ENCODE measurements at regions not wholly inside any gene's neighbourhood (a gene's known extent, or its start where the extent isn't known, plus 50 kb on each side); places are given as distances from the start of the nearest gene placed in this dataset.

DNA sequence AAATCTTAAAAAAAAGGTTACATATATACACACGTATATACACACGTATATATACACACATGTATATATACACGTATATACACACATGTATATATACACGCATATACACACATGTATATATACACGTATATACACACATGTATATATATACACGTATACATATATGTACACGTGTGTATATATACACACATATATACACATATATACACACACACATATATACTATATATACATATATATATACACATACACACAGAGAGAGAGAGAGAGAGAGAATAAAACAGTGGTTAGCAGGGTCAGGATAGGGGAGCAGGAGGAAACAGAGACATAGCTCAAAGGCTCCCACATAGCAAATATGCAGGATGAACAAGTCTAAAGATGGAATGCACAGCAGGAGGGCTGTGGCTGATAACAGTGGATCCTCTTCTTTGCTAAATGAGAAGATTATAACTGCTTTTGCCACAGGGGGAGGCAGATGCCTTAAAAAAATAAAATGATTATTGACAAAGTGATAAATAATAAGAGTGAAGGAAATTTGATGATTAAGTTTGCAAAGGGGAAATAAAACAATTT lies 714.5 kb downstream of the UQCRFS1 start:
- Mint-ChIP-seq H3K4me1 (peaks cover 72 to 79% of the 10 kb centered on the region in 2 donors), H3K27ac (peak overlapping the region; percentile 97 to 98 (median 98)), H3K27me3 (ENCODE audit: low read depth in 3 of 3) (peaks cover 5 to 12% (median 6%) of the 10 kb centered on the region in 3 donors), H3K36me3 (peaks cover 0 to 4% (median 4%) of the 10 kb centered on the region in 3 donors), H3K9me3 (no peaks in the 10 kb centered on the region), H3K4me3 (peak overlapping the region; percentile 24 to 98 (median 94))
- no peak for DNase-seq

DNA sequence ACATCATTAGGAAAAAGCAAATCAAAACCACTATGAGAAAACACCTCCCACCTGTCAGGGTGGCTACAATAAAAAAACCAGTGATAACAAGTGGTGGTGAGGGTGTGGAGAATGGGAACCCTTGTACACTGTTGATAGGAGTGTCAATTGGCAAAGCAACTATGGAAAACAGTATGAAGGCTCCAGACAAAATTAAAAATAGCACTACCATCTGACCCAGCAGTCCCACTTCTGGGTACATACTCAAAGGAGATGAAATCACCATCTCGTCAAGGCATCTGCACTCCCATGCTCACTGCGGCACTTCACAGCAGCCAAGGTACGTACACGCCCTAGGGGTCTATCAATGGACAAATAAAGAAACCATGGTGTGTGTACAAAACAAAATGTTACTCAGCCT lies 715.1 kb downstream of the UQCRFS1 start:
- H3K27ac Mint-ChIP-seq, result peak overlapping the region; percentile 76 to 97 (median 84)
- no peak for DNase-seq
- peaks cover 0 to 4% (median 4%) of the 10 kb centered on the region in 3 donors for H3K36me3 Mint-ChIP-seq
- H3K9me3 Mint-ChIP-seq, result no peaks in the 10 kb centered on the region
- peak overlapping the region in 3 of 5 donors; percentile 31 to 56 (median 48) for H3K4me3 Mint-ChIP-seq
- H3K4me1 Mint-ChIP-seq, result peaks cover 66 to 73% of the 10 kb centered on the region in 2 donors
- peaks cover 5 to 12% (median 6%) of the 10 kb centered on the region in 3 donors for H3K27me3 Mint-ChIP-seq (ENCODE audit: low read depth in 3 of 3)

- H3K9me3 Mint-ChIP-seq, result no peaks in the 10 kb centered on the region
These were observed 715.8 kb downstream of the UQCRFS1 start for GRCh38 chr19:28497137-28497536.

GRCh38 chr19:28495046-28495445 lies 717.9 kb downstream of the UQCRFS1 start:
- no peak for DNase-seq
- Mint-ChIP-seq H3K4me1 (peaks cover 39 to 50% of the 10 kb centered on the region in 2 donors), H3K27ac (no peak overlapping the region), H3K4me3 (no peak overlapping the region), H3K27me3 (ENCODE audit: low read depth in 3 of 3) (peaks cover 0 to 5% (median 0%) of the 10 kb centered on the region in 3 donors), H3K9me3 (no peaks in the 10 kb centered on the region), H3K36me3 (peaks cover 0 to 8% (median 4%) of the 10 kb centered on the region in 3 donors)

More at GRCh38 chr19:28497137-28497536, 715.8 kb downstream of the UQCRFS1 start:
- peaks cover 58 to 70% of the 10 kb centered on the region in 2 donors for H3K4me1 Mint-ChIP-seq
- peak overlapping the region; percentile 75 to 97 (median 88) for H3K27ac Mint-ChIP-seq
- H3K36me3 Mint-ChIP-seq, result peaks cover 0 to 8% (median 4%) of the 10 kb centered on the region in 3 donors
- no peak for DNase-seq
- H3K4me3 Mint-ChIP-seq, result peak overlapping the region; percentile 20 to 56 (median 42)
- H3K27me3 Mint-ChIP-seq (ENCODE audit: low read depth in 3 of 3), result peaks cover 2 to 12% (median 6%) of the 10 kb centered on the region in 3 donors

DNA sequence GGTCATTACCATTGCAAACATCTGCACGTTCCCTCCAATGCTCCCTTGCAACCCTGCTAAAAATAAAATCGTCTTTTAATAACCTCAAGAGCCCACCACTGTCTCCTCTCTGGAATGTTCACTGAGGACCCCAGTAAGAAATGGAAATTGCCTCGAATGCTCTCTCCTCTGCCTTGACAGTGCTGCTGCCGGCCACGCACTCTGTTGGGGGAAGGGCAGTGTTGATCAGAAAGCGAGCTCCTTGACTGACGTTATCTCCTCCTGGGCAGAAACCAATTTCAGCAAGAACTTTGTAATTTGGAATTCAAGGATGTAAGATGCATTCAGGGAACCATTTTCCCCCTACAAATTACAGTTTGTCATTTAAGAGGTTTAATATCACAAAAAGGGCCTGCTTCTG lies 718.5 kb downstream of the UQCRFS1 start:
- Mint-ChIP-seq H3K36me3 (peaks cover 0 to 8% (median 4%) of the 10 kb centered on the region in 3 donors), H3K9me3 (no peaks in the 10 kb centered on the region), H3K27me3 (ENCODE audit: low read depth in 3 of 3) (peaks cover 0 to 5% (median 2%) of the 10 kb centered on the region in 3 donors), H3K4me1 (peaks cover 35 to 44% of the 10 kb centered on the region in 2 donors), H3K27ac (peak overlapping the region in 1 of 6 donors; percentile 29), H3K4me3 (no peak overlapping the region)
- DNase-seq, result no peak

- Mint-ChIP-seq H3K27ac (peak overlapping the region in 2 of 6 donors; percentile 4 to 20), H3K27me3 (ENCODE audit: low read depth in 3 of 3) (peaks cover 0 to 2% (median 1%) of the 10 kb centered on the region in 3 donors), H3K4me1 (peaks cover 29 to 41% of the 10 kb centered on the region in 2 donors), H3K4me3 (no peak overlapping the region), H3K9me3 (no peaks in the 10 kb centered on the region), H3K36me3 (peaks cover 0 to 8% (median 4%) of the 10 kb centered on the region in 3 donors)
- DNase-seq, result no peak
These were observed 719.1 kb downstream of the UQCRFS1 start for GRCh38 chr19:28493884-28494283.

- Mint-ChIP-seq H3K27me3 (ENCODE audit: low read depth in 3 of 3) (peaks cover 0 to 2% (median 0%) of the 10 kb centered on the region in 3 donors), H3K4me1 (peaks cover 28 to 41% of the 10 kb centered on the region in 2 donors), H3K36me3 (peaks cover 0 to 8% (median 4%) of the 10 kb centered on the region in 3 donors), H3K9me3 (no peaks in the 10 kb centered on the region), H3K27ac (peak overlapping the region in 3 of 6 donors; percentile 28 to 77 (median 53)), H3K4me3 (no peak overlapping the region)
- no peak for DNase-seq
These were observed 720.3 kb downstream of the UQCRFS1 start for GRCh38 chr19:28492621-28493020.

DNA sequence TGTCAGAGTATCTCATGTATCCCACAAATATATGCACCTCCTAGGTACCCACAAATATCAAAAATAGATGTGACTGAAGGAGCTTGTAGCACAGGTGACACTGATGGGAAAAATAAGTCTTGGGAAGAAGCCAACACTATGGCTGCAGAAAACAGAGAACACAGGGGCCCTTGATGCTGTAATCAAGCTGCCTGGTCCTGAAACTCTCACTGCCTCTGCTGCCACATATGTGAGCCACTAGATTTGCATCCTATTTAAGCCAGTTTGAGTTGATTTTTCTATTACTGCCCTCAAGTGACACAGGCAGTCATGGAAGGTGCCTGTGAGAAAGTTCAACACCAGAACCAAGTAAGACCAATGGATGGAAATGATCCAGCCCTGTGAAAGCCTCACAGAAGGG lies 720.8 kb downstream of the UQCRFS1 start:
- Mint-ChIP-seq H3K36me3 (peaks cover 0 to 6% (median 3%) of the 10 kb centered on the region in 3 donors), H3K4me1 (peaks cover 25 to 39% of the 10 kb centered on the region in 2 donors), H3K27ac (peak overlapping the region in 2 of 6 donors; percentile 28 to 77), H3K27me3 (ENCODE audit: low read depth in 3 of 3) (peaks cover 0 to 2% (median 0%) of the 10 kb centered on the region in 3 donors), H3K4me3 (no peak overlapping the region), H3K9me3 (no peaks in the 10 kb centered on the region)
- DNase-seq, result no peak

DNA sequence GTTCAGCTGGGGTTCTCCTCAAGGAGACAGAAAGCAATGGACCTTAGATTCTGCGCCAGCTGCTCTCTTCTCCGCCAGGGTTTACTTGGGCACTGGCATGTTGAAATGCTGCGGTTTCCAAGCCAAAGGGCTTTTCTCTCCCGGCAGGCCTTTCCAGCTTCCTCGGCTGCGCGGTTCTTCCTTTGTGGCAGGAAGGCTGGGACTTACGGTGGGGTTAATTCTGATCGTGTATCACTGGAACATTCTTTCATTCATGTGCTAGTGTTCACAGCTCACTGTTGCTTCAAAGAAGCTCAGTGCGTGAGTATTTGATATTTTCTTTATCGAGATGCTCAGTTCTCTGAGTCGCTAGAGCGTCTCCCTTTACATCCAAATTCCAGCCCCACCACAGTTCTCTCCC lies 723.2 kb downstream of the UQCRFS1 start:
- no peak for DNase-seq
- H3K36me3 Mint-ChIP-seq, result peaks cover 0 to 4% (median 0%) of the 10 kb centered on the region in 3 donors
- H3K27me3 Mint-ChIP-seq (ENCODE audit: low read depth in 3 of 3), result peaks cover 0 to 2% (median 0%) of the 10 kb centered on the region in 3 donors
- H3K4me1 Mint-ChIP-seq, result peaks cover 30 to 43% of the 10 kb centered on the region in 2 donors
- H3K9me3 Mint-ChIP-seq, result no peaks in the 10 kb centered on the region
- H3K27ac Mint-ChIP-seq, result peak overlapping the region in 1 of 6 donors; percentile 31
- no peak overlapping the region for H3K4me3 Mint-ChIP-seq

DNA sequence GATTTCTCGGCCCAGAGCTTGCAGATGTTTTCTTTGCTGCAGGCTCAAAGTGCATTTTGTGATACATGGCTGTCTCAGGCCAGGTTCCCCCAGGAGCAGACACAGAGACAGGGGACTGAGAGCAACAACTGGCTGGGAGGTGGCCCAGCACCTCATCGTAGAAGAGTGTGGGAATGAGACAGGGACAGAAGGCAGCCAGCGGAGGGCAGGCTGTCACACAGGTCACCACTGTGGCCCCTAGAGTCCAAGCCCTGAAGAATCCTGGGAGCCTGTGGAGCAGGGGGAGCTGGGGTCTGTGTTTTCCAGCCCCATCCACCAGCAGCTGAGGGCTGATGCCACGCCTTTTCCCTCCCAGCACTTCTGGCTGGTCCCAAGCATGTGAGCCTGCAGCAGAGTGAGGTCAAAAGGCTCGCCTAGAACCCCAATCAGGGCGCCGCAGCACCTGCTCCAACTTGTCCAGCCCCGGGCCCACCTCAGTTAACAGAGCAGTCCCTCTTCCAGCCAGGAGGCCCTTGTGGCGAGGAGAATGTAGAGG lies 723.8 kb downstream of the UQCRFS1 start:
- H3K27me3 Mint-ChIP-seq (ENCODE audit: low read depth in 3 of 3), result peaks cover 0 to 2% (median 0%) of the 10 kb centered on the region in 3 donors
- H3K27ac Mint-ChIP-seq, result peak overlapping the region in 1 of 6 donors; percentile 14
- H3K4me3 Mint-ChIP-seq, result no peak overlapping the region
- no peaks in the 10 kb centered on the region for H3K9me3 Mint-ChIP-seq
- H3K36me3 Mint-ChIP-seq, result peaks cover 0 to 4% (median 0%) of the 10 kb centered on the region in 3 donors
- DNase-seq, result no peak
- peaks cover 31 to 44% of the 10 kb centered on the region in 2 donors for H3K4me1 Mint-ChIP-seq

GRCh38 chr19:28487999-28488398 lies 725.0 kb downstream of the UQCRFS1 start:
- Mint-ChIP-seq H3K27ac (peak overlapping the region in 1 of 6 donors; percentile 67), H3K4me1 (peaks cover 39 to 45% of the 10 kb centered on the region in 2 donors), H3K4me3 (peak overlapping the region in 2 of 5 donors; percentile 4 to 46), H3K27me3 (ENCODE audit: low read depth in 3 of 3) (peaks cover 0 to 2% (median 0%) of the 10 kb centered on the region in 3 donors), H3K36me3 (peaks cover 0 to 4% (median 0%) of the 10 kb centered on the region in 3 donors), H3K9me3 (no peaks in the 10 kb centered on the region)
- no peak for DNase-seq

DNA sequence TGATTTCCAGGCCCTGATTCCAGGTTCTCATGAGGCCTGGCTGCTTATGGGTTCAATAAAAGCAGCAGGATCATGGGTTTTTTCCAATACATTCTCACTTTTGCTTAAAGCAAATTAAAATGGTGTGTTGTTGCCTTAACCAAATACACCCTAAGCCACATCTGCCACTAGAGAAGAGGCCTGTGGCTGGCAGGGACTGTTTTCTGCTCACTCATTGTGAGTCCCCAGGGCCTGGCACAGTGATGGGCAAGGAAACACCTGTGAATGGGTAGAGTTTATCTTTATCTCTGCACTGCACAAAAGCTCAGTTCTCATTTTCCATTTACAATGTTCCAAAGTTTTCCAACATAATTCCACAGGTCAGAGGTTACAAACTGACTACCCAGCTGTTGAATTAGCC lies 726.0 kb downstream of the UQCRFS1 start:
- Mint-ChIP-seq H3K4me1 (peaks cover 47 to 50% of the 10 kb centered on the region in 2 donors), H3K27me3 (ENCODE audit: low read depth in 3 of 3) (peaks cover 0 to 2% (median 0%) of the 10 kb centered on the region in 3 donors), H3K9me3 (no peaks in the 10 kb centered on the region), H3K27ac (peak overlapping the region in 1 of 6 donors; percentile 26), H3K36me3 (no peaks in the 10 kb centered on the region), H3K4me3 (no peak overlapping the region)
- no peak for DNase-seq

GRCh38 chr19:28486473-28486872 lies 726.5 kb downstream of the UQCRFS1 start:
- H3K27ac Mint-ChIP-seq, result peak overlapping the region in 5 of 6 donors; percentile 3 to 42 (median 5)
- H3K4me1 Mint-ChIP-seq, result peaks cover 49 to 55% of the 10 kb centered on the region in 2 donors
- no peak overlapping the region for H3K4me3 Mint-ChIP-seq
- no peaks in the 10 kb centered on the region for H3K9me3 Mint-ChIP-seq
- DNase-seq, result no peak
- H3K36me3 Mint-ChIP-seq, result no peaks in the 10 kb centered on the region
- H3K27me3 Mint-ChIP-seq (ENCODE audit: low read depth in 3 of 3), result peaks cover 0 to 2% (median 0%) of the 10 kb centered on the region in 3 donors

DNA sequence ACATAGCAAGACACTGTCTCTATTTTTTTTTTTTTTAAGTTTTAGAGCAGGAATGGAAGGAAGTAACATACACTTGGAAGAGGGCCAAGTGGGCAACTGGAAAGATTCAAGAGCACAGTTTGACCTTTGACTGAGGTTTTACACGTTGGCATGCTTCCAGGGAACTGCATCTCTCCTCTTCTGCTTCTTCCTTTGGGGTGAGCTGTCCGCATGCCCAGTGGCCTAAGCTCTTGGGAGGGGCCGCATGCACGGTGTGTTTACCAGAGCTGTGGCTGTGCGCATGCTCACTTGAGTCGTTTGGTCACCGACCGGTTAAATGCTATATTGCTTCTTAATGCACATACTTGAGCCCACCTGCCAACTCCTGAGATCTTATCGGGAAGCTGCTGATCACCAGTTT lies 727.7 kb downstream of the UQCRFS1 start:
- H3K4me1 Mint-ChIP-seq, result peaks cover 60 to 65% of the 10 kb centered on the region in 2 donors
- H3K27ac Mint-ChIP-seq, result peak overlapping the region in 1 of 6 donors; percentile 4
- no peak for DNase-seq
- H3K36me3 Mint-ChIP-seq, result no peaks in the 10 kb centered on the region
- H3K27me3 Mint-ChIP-seq (ENCODE audit: low read depth in 3 of 3), result peaks cover 0 to 2% (median 0%) of the 10 kb centered on the region in 3 donors
- H3K4me3 Mint-ChIP-seq, result peak overlapping the region in 1 of 5 donors; percentile 14
- no peaks in the 10 kb centered on the region for H3K9me3 Mint-ChIP-seq

Data from immature natural killer cell (primary cell).